ENCODE measurements at regions not wholly inside any gene's neighbourhood (a gene's known extent, or its start where the extent isn't known, plus 50 kb on each side); places are given as distances from the start of the nearest gene placed in this dataset.

- no peak overlapping the region for H3K4me3 ChIP-seq (ENCODE audit: low read length)
- DNase-seq (ENCODE audit: low read depth): no peak
- TF ChIP-seq, protein P1, sequence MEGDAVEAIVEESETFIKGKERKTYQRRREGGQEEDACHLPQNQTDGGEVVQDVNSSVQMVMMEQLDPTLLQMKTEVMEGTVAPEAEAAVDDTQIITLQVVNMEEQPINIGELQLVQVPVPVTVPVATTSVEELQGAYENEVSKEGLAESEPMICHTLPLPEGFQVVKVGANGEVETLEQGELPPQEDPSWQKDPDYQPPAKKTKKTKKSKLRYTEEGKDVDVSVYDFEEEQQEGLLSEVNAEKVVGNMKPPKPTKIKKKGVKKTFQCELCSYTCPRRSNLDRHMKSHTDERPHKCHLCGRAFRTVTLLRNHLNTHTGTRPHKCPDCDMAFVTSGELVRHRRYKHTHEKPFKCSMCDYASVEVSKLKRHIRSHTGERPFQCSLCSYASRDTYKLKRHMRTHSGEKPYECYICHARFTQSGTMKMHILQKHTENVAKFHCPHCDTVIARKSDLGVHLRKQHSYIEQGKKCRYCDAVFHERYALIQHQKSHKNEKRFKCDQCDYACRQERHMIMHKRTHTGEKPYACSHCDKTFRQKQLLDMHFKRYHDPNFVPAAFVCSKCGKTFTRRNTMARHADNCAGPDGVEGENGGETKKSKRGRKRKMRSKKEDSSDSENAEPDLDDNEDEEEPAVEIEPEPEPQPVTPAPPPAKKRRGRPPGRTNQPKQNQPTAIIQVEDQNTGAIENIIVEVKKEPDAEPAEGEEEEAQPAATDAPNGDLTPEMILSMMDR (conservative IDR thresholded peaks at IDR 0.05; ENCODE audit: low read depth, low read length): no peak
Observed at GRCh38 chrX:30951003-30951402, 61.9 kb upstream of the TAB3 start.

DNA sequence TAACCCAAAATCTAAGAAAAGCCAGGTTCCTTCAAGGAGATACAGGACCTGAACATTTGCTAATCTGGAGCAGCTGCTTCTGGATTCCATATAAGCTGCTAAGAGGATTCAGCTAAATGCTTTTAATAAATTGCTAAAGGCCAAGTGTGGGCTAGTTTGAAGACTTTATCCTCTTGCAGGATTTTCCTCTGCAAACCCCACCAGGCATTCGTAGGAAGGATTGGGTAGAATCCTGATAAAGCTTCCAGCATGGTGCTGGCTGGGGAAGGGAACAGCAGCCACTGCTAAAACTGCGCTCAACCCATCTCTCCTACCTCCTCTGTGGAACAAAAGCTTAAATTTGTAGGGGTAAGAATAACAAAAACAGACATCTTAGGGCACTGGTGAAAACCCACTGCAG is 61.3 kb upstream of the TAB3 start:
- DNase-seq (ENCODE audit: low read depth): no peak
- TF ChIP-seq, protein P1 (conservative IDR thresholded peaks at IDR 0.05; ENCODE audit: low read depth, low read length): no peak
- no peak overlapping the region for H3K4me3 ChIP-seq (ENCODE audit: low read length)

GRCh38 chrX:30949554-30949953 is 60.5 kb upstream of the TAB3 start:
- H3K4me3 ChIP-seq (ENCODE audit: low read length): no peak overlapping the region
- DNase-seq (ENCODE audit: low read depth): no peak
- TF ChIP-seq, protein P1 (conservative IDR thresholded peaks at IDR 0.05; ENCODE audit: low read depth, low read length): peak; percentile 27

GRCh38 chrX:30948626-30949025 is 59.6 kb upstream of the TAB3 start:
- no peak overlapping the region for H3K4me3 ChIP-seq (ENCODE audit: low read length)
- DNase-seq (ENCODE audit: low read depth): no peak
- TF ChIP-seq, protein P1 (conservative IDR thresholded peaks at IDR 0.05; ENCODE audit: low read depth, low read length): no peak

DNA sequence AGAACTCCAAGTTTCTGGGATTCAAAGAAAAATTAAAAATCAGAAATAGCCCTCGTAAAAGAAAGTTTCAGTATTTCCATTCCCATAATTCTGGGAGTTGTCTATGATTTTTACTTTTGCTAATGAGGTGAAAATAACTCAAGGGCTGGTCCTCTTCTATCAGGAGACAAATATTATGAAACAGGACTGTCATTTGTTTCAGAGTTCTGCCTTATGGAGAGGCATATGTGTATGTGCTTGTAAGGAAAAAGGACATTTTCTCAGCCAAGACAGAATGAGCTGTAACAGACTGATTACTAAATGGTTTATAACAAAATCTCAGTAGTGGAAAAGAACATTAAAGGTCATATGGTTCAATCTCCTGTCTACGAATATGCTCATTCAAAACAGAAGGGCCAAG is 59.0 kb upstream of the TAB3 start:
- TF ChIP-seq, protein P1 (conservative IDR thresholded peaks at IDR 0.05; ENCODE audit: low read depth, low read length): no peak
- DNase-seq (ENCODE audit: low read depth): no peak

GRCh38 chrX:30943984-30944383 is 54.9 kb upstream of the TAB3 start:
- TF ChIP-seq, protein P1 (conservative IDR thresholded peaks at IDR 0.05; ENCODE audit: low read depth, low read length): no peak
- DNase-seq (ENCODE audit: low read depth): no peak
- no peak overlapping the region for H3K4me3 ChIP-seq (ENCODE audit: low read length)

More for the DNA sequence above, 59.0 kb upstream of the TAB3 start:
- no peak overlapping the region for H3K4me3 ChIP-seq (ENCODE audit: low read length)

GRCh38 chrX:30941898-30942297 is 52.8 kb upstream of the TAB3 start:
- TF ChIP-seq, protein P1 (conservative IDR thresholded peaks at IDR 0.05; ENCODE audit: low read depth, low read length): no peak
- DNase-seq (ENCODE audit: low read depth): no peak

More at GRCh38 chrX:30941898-30942297, 52.8 kb upstream of the TAB3 start:
- H3K4me3 ChIP-seq (ENCODE audit: low read length): no peak overlapping the region
